Activated CD4-positive, alpha-beta T cell treated with anti-CD3 and anti-CD28 coated beads, Interleukin-10, Interleukin-2, amounts not matched to agents 100 ng/mL and 50 ng/mL, durations not matched to agents 16 hours and 8 hours (primary cell): ENCODE measurements at regions not wholly inside any gene's neighbourhood (a gene's known extent, or its start where the extent isn't known, plus 50 kb on each side); places are given as distances from the start of the nearest gene placed in this dataset.
A peak's percentile ranks its signal among the peaks of the same experiment; 100 is the strongest.
"Not testable (repeated sequence)": the region's sequence is repeated elsewhere in the genome, so short reads cannot be mapped to it uniquely, and the experiment has no call there.

Source experiments
- DNase-seq: peaks from one replicate; pipeline ENCODE4 v3.0.0-alpha.2; 2020

DNA sequence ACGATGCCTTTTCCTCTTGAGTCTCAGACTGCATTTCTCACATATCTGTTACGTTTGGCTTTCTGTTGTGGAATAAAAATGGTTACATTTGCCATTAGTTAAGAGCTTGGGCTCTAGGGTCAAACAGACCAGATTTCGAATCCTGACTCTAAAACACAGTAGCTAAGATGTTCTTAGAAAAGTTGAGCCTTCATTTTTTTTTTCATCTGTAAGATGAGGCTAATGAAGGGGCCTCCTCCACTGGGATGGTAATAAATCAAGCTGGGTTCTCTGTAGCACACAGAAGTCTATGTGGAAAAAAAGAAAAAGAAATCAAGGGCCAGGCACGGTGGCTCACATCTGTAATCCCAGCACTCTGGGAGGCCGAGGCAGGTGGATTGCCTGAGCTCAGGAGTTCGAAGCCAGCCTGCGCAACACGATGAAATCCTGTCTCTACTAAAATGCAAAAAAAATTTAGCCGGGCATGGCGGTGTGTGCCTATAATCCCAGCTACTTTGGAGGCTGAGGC lies 49.9 kb upstream of the CAPRIN1 start:
- DNase-seq: no peak

DNA sequence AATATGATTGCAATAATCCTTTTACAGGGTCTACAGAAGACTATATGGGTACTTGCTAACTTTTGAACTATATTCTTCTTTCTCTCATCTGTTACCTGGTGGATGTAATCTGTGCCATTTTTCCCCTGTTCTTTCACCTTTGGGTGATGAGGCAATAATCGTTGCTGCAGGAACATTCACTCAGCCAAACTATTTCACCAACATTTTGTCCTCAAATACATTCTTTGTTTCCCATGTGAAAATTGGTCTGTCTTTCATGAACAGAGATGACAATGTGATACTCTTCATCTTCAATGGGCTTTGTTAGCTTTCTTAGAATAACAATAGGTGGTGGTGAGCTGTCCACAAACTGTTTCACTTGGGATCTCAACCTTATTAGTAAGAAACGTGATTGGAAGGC lies 52.1 kb upstream of the CAPRIN1 start:
- no peak for DNase-seq

DNA sequence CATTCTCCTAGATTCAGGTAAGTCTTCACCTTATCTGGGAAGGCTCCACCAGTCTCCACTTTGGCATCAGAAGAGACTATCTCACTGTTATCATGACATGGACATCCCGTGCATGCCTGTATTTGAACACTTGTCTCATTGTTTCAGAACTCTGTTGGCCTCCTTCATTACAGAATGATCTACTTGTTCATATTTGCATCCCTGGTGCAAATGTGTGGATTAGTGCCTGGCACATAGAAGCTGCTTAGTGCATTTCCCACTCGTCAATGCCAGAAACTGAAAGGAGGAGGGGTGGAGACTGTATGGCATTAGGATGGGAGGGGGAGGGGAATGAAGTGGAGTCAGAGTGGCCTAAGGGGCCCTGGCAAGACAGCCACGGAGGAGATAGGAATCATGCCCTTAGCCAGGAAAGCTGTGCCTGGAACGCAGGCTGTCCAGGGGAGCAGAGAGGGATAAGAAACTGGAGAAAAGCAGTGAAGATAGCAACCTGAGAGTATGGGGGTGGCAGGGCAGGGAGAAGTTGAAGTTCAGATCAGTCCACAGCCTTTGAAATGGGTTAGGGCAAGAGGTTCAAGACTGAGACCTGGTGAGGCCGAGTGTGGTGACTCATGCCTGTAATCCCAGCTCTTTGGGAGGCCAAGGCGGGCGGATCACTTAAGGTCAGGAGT lies 53.8 kb upstream of the CAPRIN1 start:
- DNase-seq: no peak

DNA sequence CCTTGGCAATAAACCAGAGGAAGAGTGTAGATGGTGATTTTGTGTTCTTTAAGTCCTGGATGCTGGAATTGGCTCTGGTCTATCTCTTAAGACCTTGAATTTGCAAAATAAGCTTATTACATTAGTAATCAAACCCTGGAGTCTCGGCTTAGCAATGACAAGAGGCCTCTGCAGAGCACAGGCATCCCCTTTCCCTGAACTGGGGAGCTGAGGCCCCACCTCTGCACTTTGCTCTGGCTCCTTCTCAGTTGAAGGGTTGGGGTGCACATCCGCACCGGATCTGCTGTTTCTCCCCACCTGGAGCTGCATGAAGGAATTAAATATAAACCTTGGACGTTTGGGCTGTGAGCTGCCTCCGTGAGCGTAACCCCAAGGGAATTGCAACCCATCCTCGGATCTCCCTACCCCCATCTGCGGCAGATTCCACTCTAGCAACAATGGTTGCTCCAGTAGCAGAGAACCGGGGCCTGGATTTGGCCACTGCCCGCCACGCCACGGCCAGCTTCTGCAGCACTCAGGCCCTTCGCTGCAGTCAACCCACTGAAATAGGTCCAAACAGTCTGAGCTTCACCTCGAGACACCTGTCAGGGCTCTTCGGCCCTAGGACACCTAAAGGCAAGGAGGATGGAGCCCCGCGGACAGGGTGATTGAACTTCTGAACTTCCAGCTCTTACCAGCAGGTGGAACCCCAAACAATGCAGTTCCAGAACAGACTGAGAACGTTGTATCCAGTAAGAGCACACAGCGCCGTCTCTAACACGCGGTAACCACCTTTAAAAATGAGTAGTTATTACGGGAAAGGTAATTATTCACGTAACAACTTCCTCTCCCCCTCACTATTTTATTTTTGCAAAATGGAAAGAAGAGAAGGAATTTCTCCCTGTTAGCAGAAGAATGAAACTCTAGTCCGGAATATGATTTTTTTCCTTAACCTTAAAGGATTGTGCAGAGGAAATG lies 54.8 kb upstream of the CAPRIN1 start:
- DNase-seq: peak; percentile 83

DNA sequence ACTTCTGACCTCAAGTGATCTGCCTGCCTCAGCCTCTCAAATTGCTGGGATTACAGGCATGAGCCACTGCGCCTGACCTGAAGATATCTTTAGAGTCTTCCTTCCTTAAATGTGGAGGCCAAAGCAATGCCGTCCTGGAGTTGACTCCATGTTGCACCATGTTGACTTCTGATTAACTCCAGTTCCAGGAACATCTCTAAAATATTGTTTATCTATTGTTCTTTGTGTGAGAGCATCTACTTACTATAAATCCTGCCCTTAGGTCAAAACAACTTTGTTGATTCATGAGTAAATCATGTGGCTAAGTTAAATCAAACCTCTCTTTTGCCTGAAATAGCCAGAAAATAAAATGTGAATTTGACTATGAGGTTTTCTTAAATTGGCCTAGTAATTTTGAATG lies 56.6 kb upstream of the CAPRIN1 start:
- no peak for DNase-seq

DNA sequence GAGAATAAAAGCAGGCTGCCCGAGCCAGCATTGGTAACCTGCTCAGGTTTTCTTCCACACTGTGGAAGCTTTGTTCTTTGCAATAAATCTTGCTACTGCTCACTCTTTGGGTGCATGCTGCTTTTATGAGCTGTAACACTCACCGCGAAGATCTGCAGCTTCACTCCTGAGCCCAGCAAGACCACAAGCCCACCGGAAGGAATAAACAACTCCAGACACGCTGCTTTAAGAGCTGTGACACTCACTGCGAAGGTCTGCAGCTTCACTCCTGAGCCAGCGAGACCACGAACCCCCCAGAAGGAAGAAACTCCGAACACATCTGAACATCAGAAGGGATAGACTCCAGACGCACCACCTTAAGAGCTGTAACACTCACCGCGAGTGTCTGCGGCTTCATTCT lies 60.4 kb upstream of the CAPRIN1 start:
- DNase-seq: not testable (repeated sequence)

DNA sequence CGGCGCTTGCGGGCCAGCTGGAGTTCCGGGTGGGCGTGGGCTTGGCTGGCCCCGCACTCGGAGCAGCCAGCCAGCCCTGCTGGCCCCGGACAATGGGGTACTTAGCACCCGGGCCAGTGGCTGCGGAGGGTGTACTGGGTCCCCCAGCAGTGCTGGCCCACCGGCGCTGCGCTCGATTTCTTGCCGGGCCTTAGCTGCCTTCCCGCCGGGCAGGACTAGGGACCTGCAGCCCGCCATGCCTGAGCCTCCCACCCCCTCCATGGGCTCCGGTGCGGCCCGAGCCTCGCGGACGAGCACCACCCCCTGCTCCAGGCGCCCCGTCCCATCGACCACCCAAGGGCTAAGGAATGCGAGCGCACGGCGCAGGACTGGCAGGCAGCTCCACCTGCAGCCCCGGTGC lies 61.4 kb upstream of the CAPRIN1 start:
- DNase-seq: not testable (repeated sequence)

DNA sequence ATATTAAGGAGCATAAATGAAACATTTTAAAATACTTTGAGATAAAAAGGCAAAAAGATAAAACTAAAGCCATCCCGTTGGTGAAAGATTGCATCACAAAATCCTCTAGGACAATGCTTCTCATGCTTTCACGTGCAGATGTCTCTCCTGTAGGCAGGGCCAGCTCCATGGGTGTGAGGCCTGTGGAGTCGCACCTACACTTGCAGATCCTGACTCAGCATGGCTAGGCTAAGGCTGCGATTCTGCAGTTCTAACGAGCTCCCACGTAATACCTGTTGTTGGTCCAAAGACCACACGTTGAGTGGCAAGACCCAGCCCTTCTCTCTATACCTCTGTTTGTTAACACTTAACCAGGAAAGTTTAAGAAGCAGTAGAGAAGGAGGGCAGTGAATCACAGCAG lies 62.1 kb upstream of the CAPRIN1 start:
- DNase-seq: no peak

DNA sequence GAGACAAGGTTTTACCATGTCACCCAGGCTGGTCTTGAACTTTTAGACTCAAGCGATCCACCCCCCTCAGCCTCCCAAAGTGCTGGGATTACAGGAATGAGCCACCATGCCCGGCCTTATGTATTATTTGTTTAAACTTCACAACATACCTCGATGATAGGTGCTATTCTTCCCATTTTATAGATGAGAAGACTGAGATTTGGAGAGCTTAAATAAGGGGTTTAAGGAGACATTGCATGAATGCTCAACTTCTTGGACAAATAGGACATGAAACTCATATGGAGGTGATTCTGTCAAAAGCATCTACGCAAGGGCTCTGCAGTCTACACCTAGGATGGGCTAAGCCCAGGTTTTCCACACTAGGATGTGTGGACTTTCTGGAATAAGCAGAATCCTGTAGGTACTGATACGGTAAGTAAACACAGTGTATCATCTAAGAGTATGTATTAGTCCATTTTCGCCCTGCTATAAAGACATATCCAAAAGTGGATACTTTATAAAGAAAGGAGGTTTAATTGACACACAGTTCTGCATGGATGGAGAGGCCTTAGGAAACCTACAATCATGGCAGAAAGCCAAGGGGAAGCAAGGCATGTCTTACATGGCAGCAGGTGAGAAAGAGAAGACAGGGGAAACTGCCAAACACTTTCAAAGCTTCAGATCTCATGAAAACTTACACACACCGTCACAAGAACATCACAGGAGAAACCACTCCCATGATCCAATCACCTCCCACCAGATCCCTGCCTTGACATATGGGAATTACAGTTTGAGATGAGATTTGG lies 62.8 kb upstream of the CAPRIN1 start:
- no peak for DNase-seq

DNA sequence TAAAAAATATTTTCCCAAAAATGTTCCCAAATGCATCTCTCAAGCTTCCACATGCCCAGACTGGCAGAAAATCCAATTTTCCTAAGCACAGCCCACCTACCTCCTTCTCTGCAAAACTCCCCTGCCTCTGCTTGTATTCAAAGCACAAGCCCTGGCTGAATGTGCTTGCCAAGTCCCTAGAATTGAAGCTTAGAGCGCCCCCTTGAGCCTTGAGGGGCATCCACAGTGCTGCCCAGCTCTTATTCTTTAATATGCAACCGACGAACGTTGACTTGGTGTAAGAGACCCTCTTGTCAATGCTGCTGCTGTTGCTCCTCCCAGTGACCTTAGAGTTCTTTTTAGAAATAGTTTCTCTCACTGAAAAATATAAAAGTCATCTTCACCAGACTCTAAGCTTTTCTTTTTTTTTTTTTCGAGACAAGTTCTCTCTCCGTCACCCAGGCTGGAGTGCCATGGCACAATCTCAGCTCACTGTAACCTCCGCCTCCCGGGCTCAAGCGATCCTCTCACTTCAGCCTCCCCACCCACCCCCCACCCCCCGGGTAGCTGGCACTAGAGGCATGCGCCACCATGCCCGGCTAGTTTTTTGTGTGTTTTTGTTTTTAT lies 63.5 kb upstream of the CAPRIN1 start:
- DNase-seq: peak; percentile 81

DNA sequence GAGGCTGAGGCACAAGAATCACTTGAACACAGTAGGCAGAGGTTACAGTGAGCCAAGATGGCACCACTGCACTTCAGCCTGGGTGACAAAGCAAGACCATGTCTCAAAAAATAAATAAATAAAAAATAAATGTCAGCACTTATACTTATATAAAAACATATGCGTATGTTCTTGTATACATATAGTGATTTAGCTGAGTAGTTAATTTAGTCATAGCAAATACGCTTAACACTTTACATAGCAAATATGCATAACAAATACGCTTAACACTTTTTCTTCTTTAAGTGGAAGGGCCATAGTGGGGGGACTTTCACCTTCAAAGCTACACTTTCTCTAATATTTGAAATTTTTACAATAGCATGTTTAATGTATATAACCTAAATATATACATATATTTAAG lies 64.0 kb upstream of the CAPRIN1 start:
- DNase-seq: no peak

DNA sequence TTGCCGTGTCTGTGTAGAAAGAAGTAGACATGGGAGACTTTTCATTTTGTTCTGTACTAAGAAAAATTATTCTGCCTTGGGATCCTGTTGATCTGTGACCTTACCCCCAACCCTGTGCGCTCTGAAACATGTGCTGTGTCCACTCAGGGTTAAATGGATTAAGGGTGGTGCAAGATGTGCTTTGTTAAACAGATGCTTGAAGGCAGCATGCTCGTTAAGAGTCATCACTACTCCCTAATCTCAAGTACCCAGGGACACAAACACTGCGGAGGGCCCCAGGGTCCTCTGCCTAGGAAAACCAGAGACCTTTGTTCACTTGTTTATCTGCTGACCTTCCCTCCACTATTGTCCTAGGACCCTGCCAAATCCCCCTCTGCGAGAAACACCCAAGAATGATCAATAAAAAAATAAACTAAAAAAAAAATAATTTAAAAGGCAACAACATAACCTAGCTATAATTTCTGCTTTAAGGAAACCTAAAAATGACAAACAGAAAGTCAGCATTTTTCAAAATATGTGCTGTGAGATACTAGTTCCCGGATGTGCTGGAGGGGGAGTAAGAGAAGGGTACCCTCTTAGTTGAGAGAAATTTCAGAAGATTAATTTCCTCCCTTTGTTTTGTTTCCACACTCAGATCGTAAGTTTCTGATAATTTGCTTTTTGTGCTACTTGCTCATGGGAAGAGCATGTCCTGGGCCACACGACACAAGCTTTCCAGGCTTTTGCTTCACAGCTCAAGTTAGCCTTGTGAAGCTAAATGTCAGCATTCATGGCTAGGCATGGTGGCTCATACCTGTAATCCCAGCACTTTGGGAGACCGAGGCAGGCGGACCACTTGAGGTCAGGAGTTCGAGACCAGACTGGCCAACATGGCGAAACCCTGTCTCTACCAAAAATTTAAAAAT lies 64.7 kb upstream of the CAPRIN1 start:
- not testable (repeated sequence) for DNase-seq

DNA sequence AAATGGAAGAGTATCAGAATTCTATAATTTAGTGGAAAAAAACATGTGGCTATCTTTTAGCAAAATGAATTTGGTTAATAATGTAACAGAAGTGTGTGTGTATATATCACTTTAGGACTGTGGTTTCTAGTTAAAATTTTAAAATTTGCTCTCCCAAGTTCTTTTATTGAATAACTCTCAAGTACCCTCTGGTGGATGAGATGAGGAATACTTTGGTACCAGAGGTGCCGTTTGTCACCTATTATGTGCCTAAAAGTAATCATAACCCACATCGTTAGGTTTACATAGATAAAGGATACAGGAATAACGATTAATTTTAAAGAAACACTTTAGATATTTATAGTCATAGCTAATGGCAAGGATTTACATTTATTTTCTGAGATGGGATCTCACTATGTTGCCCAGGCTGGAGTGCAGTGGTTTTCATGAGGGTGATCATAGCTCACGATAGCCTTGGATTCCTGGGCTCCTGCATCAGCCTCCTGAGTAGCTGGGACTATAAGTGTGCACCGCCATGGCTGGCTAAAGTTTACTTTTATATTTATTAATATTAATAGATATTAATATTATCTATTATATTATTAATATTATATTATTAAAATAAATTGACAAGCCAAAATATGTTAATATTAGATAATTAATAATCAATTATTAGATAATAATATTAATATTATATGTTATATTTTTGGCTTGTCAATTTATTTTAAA lies 66.7 kb upstream of the CAPRIN1 start:
- no peak for DNase-seq

DNA sequence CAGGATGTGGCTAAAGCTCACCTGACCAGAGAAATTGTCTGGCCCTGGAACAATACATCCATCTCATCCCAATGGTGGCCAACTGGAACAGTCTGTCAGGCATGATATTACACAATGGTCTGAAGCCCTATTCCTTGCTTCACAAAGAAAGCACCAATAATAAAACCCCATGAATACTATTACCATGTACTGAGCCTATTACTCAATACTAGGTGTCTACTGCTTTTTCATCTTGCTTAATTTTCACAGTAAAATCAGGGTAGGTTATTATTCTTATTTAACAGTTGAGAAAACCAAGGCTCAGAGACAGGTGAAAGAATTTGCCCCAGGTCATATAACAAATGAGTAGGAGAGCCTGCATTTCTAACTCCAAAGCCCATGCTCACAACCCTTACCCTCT lies 68.9 kb upstream of the CAPRIN1 start:
- no peak for DNase-seq

DNA sequence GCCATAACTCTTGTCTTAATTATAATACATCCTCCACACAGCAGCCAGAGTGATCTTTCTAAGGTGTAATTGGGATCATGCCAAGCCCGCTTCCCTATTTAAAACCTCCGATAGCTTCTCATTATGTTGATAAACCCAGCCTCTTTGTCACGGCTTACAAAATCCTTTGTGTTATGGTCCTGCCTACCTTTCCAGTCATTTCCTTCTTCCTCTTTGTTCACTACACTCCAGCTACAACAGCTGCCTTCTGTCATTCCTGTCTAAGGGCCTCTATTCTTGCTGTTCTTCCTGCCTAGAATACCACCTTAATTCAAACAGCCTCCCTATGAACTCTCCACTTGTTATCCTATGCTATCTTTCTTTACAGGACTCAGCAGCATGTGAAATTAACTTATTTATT lies 70.6 kb upstream of the CAPRIN1 start:
- no peak for DNase-seq

DNA sequence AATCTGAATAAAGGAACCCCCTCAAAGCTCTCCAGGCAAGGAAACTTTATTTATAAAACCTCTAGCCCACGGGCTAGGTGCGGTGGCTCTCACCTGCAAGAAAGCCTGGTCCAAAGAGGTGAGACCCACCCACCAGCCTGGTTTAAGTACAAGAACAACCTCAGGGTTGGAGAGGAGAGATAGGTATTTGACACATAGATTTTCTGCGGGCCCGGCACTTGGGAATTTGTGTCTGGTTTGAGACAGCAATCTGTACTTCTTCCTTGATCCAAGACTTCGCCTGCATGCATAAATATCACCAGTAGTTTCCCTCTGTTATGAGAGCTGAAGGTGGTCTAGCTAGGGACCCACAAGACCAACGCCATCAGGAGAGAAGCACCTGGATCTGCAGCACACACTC lies 73.2 kb upstream of the CAPRIN1 start:
- DNase-seq: no peak

DNA sequence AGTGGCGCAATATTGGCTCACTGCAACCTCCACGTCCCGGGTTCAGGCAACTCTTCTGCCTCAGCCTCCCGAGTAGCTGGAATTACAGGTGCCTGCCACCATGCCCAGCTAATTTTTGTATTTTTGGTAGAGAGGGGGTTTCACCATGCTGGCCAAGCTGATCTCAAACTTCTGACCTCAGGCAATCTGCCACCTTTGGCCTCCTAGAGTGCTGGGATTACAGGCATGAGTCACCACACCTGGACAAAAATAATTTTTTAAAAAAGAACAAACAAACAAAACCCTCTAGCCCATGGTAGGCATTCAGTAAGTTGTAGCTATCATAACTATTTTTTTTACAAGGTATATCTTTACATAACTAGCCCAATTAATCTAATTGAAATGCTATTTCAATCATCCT lies 73.9 kb upstream of the CAPRIN1 start:
- DNase-seq: no peak

DNA sequence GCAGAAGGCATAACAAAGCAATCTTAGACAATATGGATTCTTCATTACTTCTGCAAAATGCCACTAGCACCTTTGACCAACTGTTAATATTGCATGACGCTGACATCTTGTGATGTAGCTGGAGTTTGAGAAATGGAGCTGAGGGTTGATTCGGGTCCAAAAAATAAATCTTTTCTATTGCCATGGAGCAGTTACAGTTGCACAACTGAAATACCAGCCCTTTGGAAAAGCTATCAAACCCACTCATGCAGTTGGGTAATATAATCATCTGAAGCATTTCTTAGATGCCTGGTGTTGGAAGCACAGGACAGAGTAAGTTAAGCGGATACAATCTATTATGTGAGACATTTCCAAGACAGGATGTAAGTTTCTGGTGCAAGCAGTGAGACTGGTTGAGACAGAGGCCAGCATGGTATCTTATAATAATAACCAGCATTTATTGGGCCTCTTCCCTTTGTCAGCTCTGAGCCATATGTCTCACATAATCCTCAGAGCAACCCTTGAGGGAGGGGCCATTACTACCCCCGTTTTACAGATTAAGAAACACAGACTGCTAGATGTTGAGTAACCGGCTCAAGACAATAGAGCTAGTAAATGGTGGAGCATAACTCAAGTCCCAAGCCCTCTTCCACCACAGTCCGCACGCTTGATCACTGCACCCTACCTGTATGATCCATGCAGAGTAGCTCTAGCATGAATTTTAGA lies 74.9 kb upstream of the CAPRIN1 start:
- no peak for DNase-seq

DNA sequence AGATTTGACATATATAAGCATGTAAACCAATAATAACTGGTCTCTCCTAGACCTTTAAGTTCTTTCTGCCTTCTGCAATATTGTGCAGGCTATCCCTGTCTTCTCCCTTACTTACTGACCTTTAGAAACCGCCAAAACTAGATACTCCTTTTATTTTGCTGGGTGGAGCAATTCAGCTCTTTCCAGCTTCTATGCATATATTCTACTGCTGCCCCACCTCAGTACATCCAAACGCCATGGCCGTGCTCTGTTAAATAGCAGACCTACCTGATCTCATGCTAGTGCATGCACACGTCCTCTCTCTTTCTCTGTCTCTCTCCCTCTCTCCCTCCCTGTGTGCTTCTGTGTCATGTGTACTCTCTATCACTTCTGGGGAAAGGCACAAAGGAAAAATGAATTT lies 76.7 kb upstream of the CAPRIN1 start:
- no peak for DNase-seq

DNA sequence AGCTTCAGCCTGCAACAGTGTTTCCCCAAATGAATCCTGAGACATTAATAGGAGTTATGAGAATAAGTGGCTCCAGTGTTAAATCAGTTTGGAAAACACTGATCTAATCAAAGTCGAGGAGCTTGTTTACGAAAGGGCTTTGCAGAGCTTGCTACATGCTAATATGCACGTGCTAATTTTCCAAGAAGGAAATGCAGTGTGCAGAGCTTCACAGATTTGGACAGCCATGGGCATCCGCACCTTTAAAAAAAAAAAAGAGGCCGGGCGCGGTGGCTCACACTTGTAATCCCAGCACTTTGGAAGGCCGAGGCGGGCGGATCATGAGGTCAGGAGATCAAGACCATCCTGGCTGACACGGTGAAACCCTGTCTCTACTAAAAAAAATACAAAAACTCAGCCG lies 79.7 kb upstream of the LMO2 start:
- DNase-seq: not testable (repeated sequence)
